ENCODE measurements at regions not wholly inside any gene's neighbourhood (a gene's known extent, or its start where the extent isn't known, plus 50 kb on each side); places are given as distances from the start of the nearest gene placed in this dataset.

DNA sequence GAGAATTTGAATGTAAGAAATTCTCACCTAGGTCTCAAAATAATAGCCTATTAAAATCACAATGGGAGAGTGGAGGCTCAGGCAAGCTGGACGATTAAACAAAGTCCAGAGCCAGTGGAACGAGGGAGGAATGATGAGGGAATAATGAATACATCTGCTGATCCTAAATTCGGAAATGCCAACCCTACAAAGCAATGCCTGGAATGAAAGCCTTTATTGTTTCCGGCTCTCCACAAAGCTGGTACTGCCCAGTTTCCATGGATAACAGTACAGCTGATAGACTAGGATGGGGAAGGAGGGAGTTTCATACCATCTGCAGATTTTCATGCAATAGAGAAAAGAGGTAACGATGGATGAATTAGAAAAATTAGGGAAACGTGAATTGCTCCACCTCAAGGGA lies 356.1 kb downstream of the CBLN4 start:
- no peak for TF ChIP-seq CTCF (IDR thresholded peaks at IDR 0.05)
- no peak for TF ChIP-seq EP300 (IDR thresholded peaks at IDR 0.05)
- no peak for TF ChIP-seq POLR2A (IDR thresholded peaks at IDR 0.05; ENCODE audit: low read depth)
- no peak for TF ChIP-seq POLR2AphosphoS5 (IDR thresholded peaks at IDR 0.05)

Measured in esophagus muscularis mucosa (tissue), 4 donors.